ENCODE measurements at regions not wholly inside any gene's neighbourhood (a gene's known extent, or its start where the extent isn't known, plus 50 kb on each side); places are given as distances from the start of the nearest gene placed in this dataset.

GRCh38 chr4:174120446-174121295, 162.8 kb downstream of the FBXO8 start:
- DNase-seq = peak; percentile 29

GRCh38 chr4:174119830-174120229, 163.6 kb downstream of the FBXO8 start:
- no peak for DNase-seq

DNA sequence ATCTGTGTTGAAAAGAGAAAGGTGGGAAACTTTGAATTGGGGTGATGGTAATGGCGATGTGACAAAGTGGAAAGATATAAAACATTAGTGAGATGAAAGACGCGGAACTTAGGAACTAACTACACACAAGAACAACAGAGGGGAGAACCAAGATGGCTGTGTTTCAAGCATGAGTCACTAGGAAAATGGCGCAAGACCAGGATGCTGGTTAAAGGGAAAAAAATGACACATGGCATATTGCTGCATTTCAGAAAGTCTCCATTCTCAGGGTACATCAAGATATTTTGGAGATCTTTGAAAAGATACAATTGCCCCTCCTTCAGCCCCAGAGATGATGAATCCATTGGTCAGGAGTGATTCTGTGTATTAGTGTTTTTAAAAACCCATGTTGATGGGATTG, 164.4 kb downstream of the FBXO8 start:
- no peak for DNase-seq

DNA sequence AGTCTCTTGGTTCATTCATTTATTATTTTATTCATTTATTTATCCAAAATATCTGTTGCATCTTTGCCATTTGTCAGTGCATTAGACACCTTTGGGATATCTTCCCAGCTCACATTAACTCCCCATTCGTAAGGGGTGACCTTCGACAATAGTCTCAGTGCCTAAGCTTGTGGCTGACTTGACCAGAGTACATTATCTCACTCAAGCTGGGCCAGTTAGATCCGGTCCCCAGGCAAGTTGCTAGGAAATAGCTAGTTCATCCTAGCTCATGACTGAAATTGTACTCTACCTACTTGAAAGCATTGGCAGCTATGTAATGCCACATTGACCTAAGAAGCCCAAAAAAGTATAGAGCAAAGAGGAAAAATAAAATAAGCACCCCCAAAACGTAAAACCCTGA, 165.3 kb downstream of the FBXO8 start:
- no peak for DNase-seq

GRCh38 chr4:174117445-174117844, 166.0 kb downstream of the FBXO8 start:
- DNase-seq = no peak

GRCh38 chr4:174116021-174116420, 167.4 kb downstream of the FBXO8 start:
- DNase-seq = no peak

- no peak for DNase-seq
Measured at GRCh38 chr4:174111422-174111821, 172.0 kb downstream of the FBXO8 start.

DNA sequence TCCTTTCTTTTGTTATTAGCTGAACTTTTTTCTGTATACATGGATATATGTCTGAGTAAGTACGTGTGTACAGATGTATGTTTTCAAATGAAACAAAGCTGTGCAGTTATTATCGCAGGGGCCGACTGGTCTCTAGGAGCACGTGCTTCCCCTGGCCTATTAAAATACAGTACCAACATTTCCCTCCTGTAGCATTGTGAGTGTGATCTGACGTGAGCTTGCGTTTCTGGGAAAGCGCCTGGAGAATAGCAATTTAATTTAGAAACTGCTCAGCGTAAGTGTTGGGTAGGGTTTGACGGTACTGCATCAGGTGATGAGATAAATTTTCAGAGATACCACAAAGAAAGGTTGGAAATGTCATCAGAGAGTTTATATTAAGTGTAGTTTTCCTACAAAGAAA, 173.3 kb downstream of the FBXO8 start:
- DNase-seq = no peak

- DNase-seq = no peak
Measured at GRCh38 chr4:174107746-174108354, 175.6 kb downstream of the FBXO8 start.

DNA sequence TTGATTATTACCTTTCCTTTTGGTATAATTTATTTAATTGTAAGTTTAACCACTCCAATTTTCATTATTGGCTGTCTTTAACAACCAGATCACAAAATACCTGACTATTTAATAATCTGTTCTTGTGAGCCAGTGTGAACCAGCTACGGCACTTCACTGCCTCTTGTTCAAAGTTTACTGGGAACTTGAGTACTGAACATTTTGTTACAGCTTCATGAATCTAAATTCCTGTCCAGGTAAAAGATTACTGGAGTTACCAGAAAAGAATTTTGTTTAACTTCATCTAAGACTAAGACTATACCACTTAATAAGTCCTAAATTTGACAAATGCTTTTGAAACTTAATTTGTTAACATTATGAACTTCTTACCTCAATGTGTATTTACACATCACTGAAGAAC, 178.3 kb downstream of the FBXO8 start:
- DNase-seq = no peak

- no peak for DNase-seq
Measured at GRCh38 chr4:174100910-174101309, 182.6 kb downstream of the FBXO8 start.

- no peak for DNase-seq
Measured at GRCh38 chr4:174099712-174100111, 183.8 kb downstream of the FBXO8 start.

DNA sequence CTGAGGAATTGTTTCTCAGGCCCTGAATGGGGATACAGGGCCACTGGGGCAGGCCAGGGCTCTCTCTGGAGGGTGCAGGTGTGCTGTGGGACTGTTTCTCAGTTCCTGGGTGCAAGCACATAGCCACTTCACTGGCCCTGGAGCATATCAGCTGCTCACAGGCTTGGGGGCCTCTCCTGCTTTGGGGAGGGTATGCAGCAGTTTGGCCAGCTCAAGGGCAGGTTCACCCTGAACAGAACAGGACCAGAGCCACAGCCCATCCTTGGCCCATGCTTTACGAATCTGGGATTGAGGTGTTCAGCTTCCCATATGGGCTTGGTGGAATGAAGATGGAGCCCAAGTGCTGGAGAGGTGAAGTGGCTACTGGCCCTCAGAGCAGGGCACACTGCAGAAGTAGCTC, 186.5 kb downstream of the FBXO8 start:
- no peak for DNase-seq

DNA sequence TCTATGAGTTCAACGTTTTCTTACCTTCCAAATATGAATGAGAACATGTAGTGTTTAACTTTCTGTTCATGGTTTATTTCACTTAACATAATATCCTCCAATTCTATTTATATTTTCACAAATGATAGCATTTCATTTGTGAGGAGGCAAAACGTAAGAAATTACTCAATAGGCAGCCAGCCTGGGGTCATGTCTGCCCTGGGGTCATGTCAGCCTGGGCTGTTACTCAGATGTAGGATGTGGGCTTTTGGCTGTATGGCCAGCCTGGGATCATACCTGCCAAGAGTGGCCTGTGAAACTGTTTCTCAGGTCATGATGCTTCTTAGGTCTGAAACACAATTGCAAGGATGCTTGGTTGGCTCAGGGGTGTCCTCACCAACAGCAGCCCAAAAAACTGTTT, 187.0 kb downstream of the FBXO8 start:
- no peak for DNase-seq

GRCh38 chr4:174091130-174091529, 192.3 kb downstream of the FBXO8 start:
- DNase-seq = no peak

DNA sequence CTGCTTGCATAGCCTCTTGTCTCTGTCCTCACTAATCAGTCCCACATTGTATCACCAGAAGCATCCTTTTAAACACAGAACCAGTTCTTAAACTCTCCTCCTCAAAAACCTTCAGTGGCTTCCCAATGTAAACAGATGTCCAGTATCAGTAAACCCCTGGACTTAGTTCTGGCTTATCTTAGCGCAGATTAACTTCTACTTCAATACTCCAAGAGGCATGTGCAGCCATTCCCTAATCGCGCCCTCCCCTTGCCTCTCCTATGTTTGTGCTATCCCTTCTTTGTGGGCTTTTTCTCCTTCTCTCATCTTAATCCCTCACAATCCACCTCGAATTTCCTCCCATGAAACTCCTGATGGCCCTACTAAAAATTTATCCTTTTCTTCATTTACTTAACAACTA, 193.8 kb downstream of the FBXO8 start:
- no peak for DNase-seq

GRCh38 chr4:174088795-174089194, 194.7 kb downstream of the FBXO8 start:
- no peak for DNase-seq

DNA sequence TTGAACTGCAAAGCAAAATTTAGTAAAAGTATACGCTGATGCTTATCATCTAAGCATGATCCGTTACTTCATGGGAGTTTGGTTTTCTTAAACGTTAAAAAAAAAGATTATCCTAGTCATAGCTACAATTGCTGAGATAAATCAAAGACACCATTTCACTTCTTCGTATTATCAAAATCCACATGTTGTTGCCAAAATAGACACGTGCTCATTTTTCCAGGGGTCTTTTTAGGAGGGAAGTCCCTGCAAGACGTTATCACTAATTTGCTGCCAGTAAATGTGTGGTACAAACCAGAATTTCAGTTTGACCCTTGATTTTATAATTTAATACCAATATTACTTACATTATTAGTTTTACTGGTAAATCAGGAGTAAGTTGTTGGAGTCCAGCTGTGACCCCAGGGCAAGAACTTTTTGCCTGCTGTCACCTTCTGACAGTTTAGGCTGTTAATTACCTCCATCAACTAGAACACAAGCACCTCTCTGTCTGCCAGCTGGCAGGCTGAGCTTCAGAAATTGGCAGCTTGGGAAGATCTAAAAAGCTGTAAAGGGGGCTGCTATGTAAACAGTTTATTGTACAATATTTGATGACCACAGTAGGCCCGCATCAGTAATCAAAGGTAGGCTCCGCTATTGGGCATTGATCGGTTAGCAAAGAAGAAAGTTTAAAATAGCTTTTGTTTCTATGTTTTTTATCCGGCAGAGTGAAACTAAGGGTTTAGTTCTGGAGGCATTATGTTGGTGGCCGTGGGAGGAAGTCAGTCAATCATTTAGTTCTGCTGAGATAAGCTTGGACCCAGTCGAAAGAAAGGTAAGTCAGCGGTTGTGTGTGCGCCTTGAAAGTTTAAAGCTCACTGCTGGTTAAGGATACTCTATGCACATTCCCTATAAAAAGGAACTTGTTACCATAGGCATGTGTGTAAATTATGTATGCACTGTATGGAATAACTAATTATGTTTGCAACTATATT, 196.4 kb downstream of the FBXO8 start:
- DNase-seq = no peak

GRCh38 chr4:174084981-174085380, 198.5 kb downstream of the FBXO8 start:
- no peak for DNase-seq

DNA sequence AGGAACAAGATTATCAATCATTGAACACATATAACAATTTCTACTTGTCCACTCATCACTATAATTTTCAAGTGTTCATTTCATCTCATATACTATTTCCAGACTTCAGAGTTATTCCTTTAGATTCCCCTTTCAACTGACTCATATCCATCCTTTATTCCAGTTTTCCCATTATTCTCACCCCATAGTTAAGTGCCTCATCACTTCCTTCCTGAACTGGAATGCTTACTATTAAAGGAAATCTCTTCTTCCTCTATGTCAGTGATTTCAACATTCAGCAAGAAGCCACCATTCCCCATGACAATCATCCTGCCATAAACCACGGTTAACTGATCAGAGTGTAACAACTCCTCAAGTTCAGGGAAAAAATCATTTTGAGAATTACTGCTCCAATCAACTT, 198.9 kb downstream of the FBXO8 start:
- no peak for DNase-seq

DNA sequence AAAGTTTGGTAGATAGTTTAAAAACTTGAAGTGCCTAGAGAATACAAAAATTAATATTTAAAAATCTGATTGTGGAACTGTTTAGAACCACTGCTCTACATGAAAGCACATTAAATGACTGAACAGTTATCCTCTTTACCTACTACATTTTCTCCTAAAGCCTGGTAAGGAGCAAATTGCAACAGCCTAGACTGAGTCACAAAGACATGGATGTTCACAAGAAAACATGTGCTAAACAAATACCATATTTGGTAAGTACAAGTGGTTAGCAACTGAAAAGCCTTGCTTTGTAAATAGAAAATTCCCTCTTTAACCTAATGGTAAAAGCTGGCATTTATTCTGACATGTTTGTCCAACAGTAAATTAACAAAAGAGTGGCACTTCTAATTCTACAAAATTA, 203.1 kb downstream of the FBXO8 start:
- no peak for DNase-seq

DNA sequence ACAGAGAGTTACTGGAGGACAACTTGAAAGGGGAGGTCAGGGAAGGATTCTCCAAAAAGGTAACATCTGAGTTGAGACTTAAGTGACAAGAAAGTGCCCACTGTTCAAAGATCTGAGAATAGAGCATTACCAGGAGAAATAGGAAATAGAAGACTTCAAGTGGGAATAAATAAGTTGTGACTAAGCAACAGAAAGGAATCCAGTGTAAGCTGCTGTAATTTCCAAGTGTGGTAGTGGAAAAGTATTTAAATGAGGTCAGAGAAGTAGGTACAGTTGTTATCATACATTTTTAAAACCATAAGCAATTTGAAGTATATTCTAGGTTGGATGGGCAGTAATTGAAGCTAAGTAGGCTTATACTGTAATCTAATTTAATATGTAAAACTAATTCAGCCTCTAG, 211.9 kb downstream of the FBXO8 start:
- DNase-seq = no peak

DNA sequence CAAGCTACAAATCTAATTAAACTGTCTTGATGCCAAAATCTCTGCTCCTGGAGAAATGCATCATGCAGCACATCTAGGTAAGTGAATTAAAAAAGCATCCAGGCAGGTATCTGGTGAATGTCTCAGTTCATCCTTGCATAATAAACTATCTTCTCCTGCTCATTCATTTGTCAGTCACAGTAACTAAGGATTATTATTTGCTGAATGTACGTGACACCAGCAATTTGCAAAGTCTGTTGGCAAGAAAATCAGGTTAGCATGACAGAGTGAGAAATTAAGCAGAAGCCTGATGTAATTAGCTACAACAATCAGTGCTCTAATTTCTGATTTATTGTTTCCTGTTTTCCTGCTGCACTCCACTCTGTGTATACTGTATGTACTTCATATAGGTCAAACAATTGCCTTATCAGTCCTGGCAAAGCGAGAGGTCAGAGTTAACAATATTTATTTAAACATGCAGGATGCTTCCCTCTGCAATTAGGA, 213.6 kb downstream of the FBXO8 start:
- DNase-seq = no peak

All from skin of body (tissue), 1 donor.